ENCODE measurements at regions not wholly inside any gene's neighbourhood (a gene's known extent, or its start where the extent isn't known, plus 50 kb on each side); places are given as distances from the start of the nearest gene placed in this dataset.
"Not testable (repeated sequence)": the region's sequence is repeated elsewhere in the genome, so short reads cannot be mapped to it uniquely, and the experiment has no call there.

GRCh38 chr13:65342541-65343337, 1887.4 kb downstream of the PCDH9 start:
- FAIRE-seq (no peak), DNase-seq (ENCODE audit: insufficient read length, low spot score) (no peak)

- DNase-seq (ENCODE audit: insufficient read length, low spot score) (no peak), FAIRE-seq (no peak)
Measured at GRCh38 chr13:65339241-65339640, 1890.9 kb downstream of the PCDH9 start.

GRCh38 chr13:65336916-65337315, 1893.2 kb downstream of the PCDH9 start:
- DNase-seq (ENCODE audit: insufficient read length, low spot score) (no peak), FAIRE-seq (no peak)

- DNase-seq (ENCODE audit: insufficient read length, low spot score) (no peak), FAIRE-seq (no peak)
Measured at GRCh38 chr13:65336087-65336749, 1893.9 kb downstream of the PCDH9 start.

GRCh38 chr13:65330691-65331090, 1899.4 kb downstream of the PCDH9 start:
- FAIRE-seq: no peak
- no peak for DNase-seq (ENCODE audit: insufficient read length, low spot score)

GRCh38 chr13:65330287-65330686, 1899.8 kb downstream of the PCDH9 start:
- no peak for DNase-seq (ENCODE audit: insufficient read length, low spot score)
- FAIRE-seq: no peak

GRCh38 chr13:65323192-65323591, 1906.9 kb downstream of the PCDH9 start:
- not testable (repeated sequence) for FAIRE-seq; DNase-seq (ENCODE audit: insufficient read length, low spot score)

- DNase-seq (ENCODE audit: insufficient read length, low spot score); FAIRE-seq: not testable (repeated sequence)
Measured at GRCh38 chr13:65321423-65321822, 1908.7 kb downstream of the PCDH9 start.

GRCh38 chr13:65314008-65314407, 1916.1 kb downstream of the PCDH9 start:
- FAIRE-seq (no peak), DNase-seq (ENCODE audit: insufficient read length, low spot score) (no peak)

- no peak for FAIRE-seq
- DNase-seq (ENCODE audit: insufficient read length, low spot score): no peak
Measured at GRCh38 chr13:65310663-65311328, 1919.3 kb downstream of the PCDH9 start.

- FAIRE-seq (no peak), DNase-seq (ENCODE audit: insufficient read length, low spot score) (no peak)
Measured at GRCh38 chr13:65309906-65310305, 1920.2 kb downstream of the PCDH9 start.

GRCh38 chr13:65308729-65309128, 1921.4 kb downstream of the PCDH9 start:
- DNase-seq (ENCODE audit: insufficient read length, low spot score); FAIRE-seq: not testable (repeated sequence)

- FAIRE-seq: no peak
- DNase-seq (ENCODE audit: insufficient read length, low spot score): no peak
Measured at GRCh38 chr13:65307056-65307455, 1923.1 kb downstream of the PCDH9 start.

- no peak for DNase-seq (ENCODE audit: insufficient read length, low spot score)
- FAIRE-seq: no peak
Measured at GRCh38 chr13:65302691-65303090, 1927.4 kb downstream of the PCDH9 start.

GRCh38 chr13:65301506-65301905, 1928.6 kb downstream of the PCDH9 start:
- FAIRE-seq: no peak
- no peak for DNase-seq (ENCODE audit: insufficient read length, low spot score)

- FAIRE-seq: no peak
- no peak for DNase-seq (ENCODE audit: insufficient read length, low spot score)
Measured at GRCh38 chr13:65300220-65300619, 1929.9 kb downstream of the PCDH9 start.

GRCh38 chr13:65293530-65294198, 1936.5 kb downstream of the PCDH9 start:
- FAIRE-seq (no peak), DNase-seq (ENCODE audit: insufficient read length, low spot score) (no peak)

- no peak for DNase-seq (ENCODE audit: insufficient read length, low spot score)
- no peak for FAIRE-seq
Measured at GRCh38 chr13:65292488-65292901, 1937.6 kb downstream of the PCDH9 start.

GRCh38 chr13:65287405-65287804, 1942.7 kb downstream of the PCDH9 start:
- no peak for DNase-seq (ENCODE audit: insufficient read length, low spot score)
- no peak for FAIRE-seq

- FAIRE-seq (no peak), DNase-seq (ENCODE audit: insufficient read length, low spot score) (no peak)
Measured at GRCh38 chr13:65275838-65276630, 1954.1 kb downstream of the PCDH9 start.
